Stomach smooth muscle (tissue), 2 donors: ENCODE measurements at regions not wholly inside any gene's neighbourhood (a gene's known extent, or its start where the extent isn't known, plus 50 kb on each side); places are given as distances from the start of the nearest gene placed in this dataset.

Source experiments
- H3K27ac ChIP-seq: one replicate; pipeline ENCODE4 v1.7.0; 2013; ENCODE audit warnings: mild to moderate bottlenecking, low read length, inconsistent platforms
- H3K27me3 ChIP-seq, 2 donors: one replicate each; pipeline ENCODE4 v1.7.0; 2013; ENCODE audit warnings: low read length in 2 of 2; ENCODE audit not compliant: insufficient read depth in 2 of 2, control insufficient read depth in 1 of 2
- H3K36me3 ChIP-seq, 2 donors: one replicate each; pipeline ENCODE4 v1.7.0; 2013; ENCODE audit warnings: low read length in 2 of 2; ENCODE audit not compliant: control insufficient read depth in 2 of 2, insufficient read depth in 2 of 2
- H3K4me1 ChIP-seq: one replicate; pipeline ENCODE4 v1.7.0; 2013; ENCODE audit warnings: low read length; ENCODE audit not compliant: control insufficient read depth, insufficient read depth
- H3K4me3 ChIP-seq, 2 donors: one replicate each; pipeline ENCODE4 v1.7.0; 2013; ENCODE audit warnings: low read length in 2 of 2
- H3K9ac ChIP-seq, 2 donors: one replicate each; pipeline ENCODE4 v1.7.0; 2013; ENCODE audit warnings: low read length in 2 of 2, mild to moderate bottlenecking in 1 of 2
- H3K9me3 ChIP-seq, 2 donors: one replicate each; pipeline ENCODE4 v1.7.0; 2013; ENCODE audit warnings: low read length in 2 of 2; ENCODE audit not compliant: control insufficient read depth in 2 of 2
- donor health status: healthy.
- donor health status: Pancreatic carcinoma.

DNA sequence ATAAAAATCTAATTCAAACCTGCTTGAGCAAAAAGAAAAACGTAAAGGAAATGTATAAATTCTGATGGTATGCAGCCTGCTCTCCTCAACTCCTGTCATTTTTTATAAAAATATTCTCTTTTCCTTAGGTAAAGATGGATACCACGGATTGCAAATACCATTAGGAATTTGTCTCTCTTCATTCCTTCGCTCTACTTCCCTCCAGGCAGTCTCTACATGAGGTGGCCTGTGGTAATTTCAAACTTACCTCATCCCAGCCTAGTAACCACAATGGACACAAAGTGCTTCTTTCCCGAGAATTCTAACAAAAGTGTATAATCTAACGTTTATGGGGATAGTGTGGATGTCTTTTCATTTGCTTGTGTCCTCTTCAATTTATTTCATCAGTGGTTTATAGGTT is 239.5 kb upstream of the LRRC7 start:
- no peaks in the 10 kb centered on the region for H3K27me3 ChIP-seq
- H3K4me1 ChIP-seq, result no peaks in the 10 kb centered on the region
- no peak overlapping the region for H3K27ac ChIP-seq
- peaks cover 4 to 5% of the 10 kb centered on the region in 2 donors for H3K9me3 ChIP-seq
- H3K4me3 ChIP-seq, result no peak overlapping the region
- H3K9ac ChIP-seq, result no peak overlapping the region
- H3K36me3 ChIP-seq, result no peaks in the 10 kb centered on the region

DNA sequence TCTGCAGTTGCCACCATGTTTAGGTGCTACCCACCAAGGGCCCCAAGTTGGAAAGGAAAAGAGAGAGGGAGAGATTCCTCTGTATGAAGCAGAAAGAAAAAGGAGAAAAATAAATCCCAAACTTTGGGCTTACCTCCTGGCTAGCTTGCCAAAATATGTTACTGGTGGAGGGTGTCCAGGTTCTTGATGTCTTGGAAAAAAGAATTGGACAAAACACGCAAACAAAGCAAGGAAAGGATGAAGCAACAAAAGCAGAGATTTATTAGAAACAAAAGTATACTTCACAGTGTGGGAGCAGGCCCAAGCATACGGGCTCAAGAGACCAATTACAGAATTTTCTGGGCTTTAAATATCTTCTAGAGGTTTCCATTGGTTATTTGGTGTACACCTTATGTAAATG is 204.5 kb upstream of the LRRC7 start:
- Histone ChIP-seq H3K4me3 (no peak overlapping the region), H3K36me3 (no peaks in the 10 kb centered on the region), H3K9ac (no peak overlapping the region), H3K9me3 (no peaks in the 10 kb centered on the region), H3K27me3 (no peaks in the 10 kb centered on the region), H3K27ac (no peak overlapping the region), H3K4me1 (no peaks in the 10 kb centered on the region)

DNA sequence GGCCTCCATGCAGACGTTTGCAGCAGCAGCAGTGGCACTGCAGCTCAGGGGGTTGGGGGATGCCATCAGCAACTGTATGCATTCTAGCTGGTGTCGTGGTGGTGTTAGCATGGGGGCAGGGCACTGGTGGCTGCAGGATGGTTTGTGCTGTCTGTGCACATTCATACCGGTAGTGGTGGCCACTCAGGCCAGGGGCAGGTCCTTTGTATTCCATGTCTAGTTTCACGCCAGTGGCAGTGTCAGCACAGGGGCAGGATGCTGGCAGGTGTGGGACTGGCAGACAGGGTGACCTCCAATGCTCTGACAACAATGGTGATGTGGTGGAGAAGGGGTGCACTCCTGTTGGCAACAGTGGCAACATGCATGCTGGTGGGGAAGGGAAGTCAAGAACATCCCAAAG is 194.2 kb upstream of the LRRC7 start:
- no peaks in the 10 kb centered on the region for H3K36me3 ChIP-seq
- no peak overlapping the region for H3K4me3 ChIP-seq
- H3K27me3 ChIP-seq, result no peaks in the 10 kb centered on the region
- H3K9me3 ChIP-seq, result no peaks in the 10 kb centered on the region
- no peak overlapping the region for H3K9ac ChIP-seq
- no peak overlapping the region for H3K27ac ChIP-seq
- H3K4me1 ChIP-seq, result no peaks in the 10 kb centered on the region

DNA sequence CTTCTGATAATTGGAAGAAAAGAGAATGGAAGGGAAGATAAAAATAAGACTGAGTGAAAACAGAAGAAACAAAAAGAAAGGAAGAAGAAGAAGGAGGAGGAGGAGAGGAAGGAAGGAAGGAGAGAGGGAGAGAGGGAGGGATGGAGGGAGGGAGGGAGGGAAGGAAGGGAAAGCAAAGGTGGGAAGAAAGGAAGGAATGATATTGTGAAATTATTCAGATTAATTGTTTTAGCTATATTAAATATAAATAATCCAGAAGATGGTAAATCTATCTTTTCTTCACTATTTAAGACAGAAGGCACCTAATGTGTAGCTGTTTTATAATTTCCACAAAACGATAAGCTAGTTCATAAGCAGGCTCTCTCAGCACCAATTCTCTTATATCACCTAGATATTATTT is 191.3 kb upstream of the LRRC7 start:
- no peak overlapping the region for H3K4me3 ChIP-seq

GRCh38 chr1:69377507-69377906 is 190.2 kb upstream of the LRRC7 start:
- Histone ChIP-seq H3K9ac (no peak overlapping the region), H3K27ac (no peak overlapping the region), H3K27me3 (no peaks in the 10 kb centered on the region), H3K4me1 (no peaks in the 10 kb centered on the region), H3K36me3 (no peaks in the 10 kb centered on the region), H3K9me3 (no peaks in the 10 kb centered on the region), H3K4me3 (no peak overlapping the region)

More for the DNA sequence above, 191.3 kb upstream of the LRRC7 start:
- H3K27ac ChIP-seq, result no peak overlapping the region
- no peaks in the 10 kb centered on the region for H3K9me3 ChIP-seq
- H3K4me1 ChIP-seq, result no peaks in the 10 kb centered on the region
- H3K27me3 ChIP-seq, result no peaks in the 10 kb centered on the region
- H3K36me3 ChIP-seq, result no peaks in the 10 kb centered on the region
- H3K9ac ChIP-seq, result no peak overlapping the region

GRCh38 chr1:69388044-69388443 is 179.7 kb upstream of the LRRC7 start:
- no peaks in the 10 kb centered on the region for H3K27me3 ChIP-seq
- H3K9ac ChIP-seq, result no peak overlapping the region
- H3K9me3 ChIP-seq, result no peaks in the 10 kb centered on the region
- no peaks in the 10 kb centered on the region for H3K36me3 ChIP-seq
- H3K27ac ChIP-seq, result no peak overlapping the region
- no peak overlapping the region for H3K4me3 ChIP-seq
- H3K4me1 ChIP-seq, result no peaks in the 10 kb centered on the region

GRCh38 chr1:69400128-69400527 is 167.6 kb upstream of the LRRC7 start:
- no peaks in the 10 kb centered on the region for H3K27me3 ChIP-seq
- no peaks in the 10 kb centered on the region for H3K36me3 ChIP-seq
- H3K9me3 ChIP-seq, result no peaks in the 10 kb centered on the region
- no peak overlapping the region for H3K27ac ChIP-seq
- H3K9ac ChIP-seq, result no peak overlapping the region
- H3K4me3 ChIP-seq, result no peak overlapping the region
- no peaks in the 10 kb centered on the region for H3K4me1 ChIP-seq

DNA sequence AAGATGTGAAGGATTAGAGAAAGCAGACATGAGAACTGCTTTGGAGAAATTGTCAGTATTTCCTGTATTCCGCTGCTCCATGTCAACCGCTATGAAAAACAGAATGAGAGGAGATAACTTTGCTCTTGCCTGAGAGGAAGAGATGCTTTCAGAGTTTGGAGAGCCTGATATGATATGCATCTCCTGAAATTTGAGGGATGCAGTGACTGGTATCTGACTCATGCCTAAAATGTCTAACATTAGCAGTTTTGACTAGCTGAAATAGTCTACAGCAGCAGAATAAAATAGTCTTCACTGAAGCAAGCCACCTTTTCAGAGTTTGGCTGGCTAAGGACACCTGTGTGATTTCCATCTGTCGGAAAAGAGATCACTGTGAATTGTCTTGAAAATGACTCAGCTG is 165.8 kb upstream of the LRRC7 start:
- H3K9me3 ChIP-seq, result no peaks in the 10 kb centered on the region
- H3K27me3 ChIP-seq, result no peaks in the 10 kb centered on the region
- no peaks in the 10 kb centered on the region for H3K4me1 ChIP-seq
- H3K27ac ChIP-seq, result no peak overlapping the region
- H3K4me3 ChIP-seq, result no peak overlapping the region
- no peaks in the 10 kb centered on the region for H3K36me3 ChIP-seq
- H3K9ac ChIP-seq, result no peak overlapping the region

- Histone ChIP-seq H3K9ac (no peak overlapping the region), H3K27me3 (no peaks in the 10 kb centered on the region), H3K9me3 (no peaks in the 10 kb centered on the region), H3K4me1 (no peaks in the 10 kb centered on the region), H3K4me3 (no peak overlapping the region), H3K27ac (no peak overlapping the region), H3K36me3 (no peaks in the 10 kb centered on the region)
These were observed 163.9 kb upstream of the LRRC7 start for GRCh38 chr1:69403756-69404320.

GRCh38 chr1:69404486-69404885 is 163.2 kb upstream of the LRRC7 start:
- no peaks in the 10 kb centered on the region for H3K9me3 ChIP-seq
- no peaks in the 10 kb centered on the region for H3K4me1 ChIP-seq
- H3K36me3 ChIP-seq, result no peaks in the 10 kb centered on the region
- no peak overlapping the region for H3K27ac ChIP-seq
- no peak overlapping the region for H3K9ac ChIP-seq
- H3K27me3 ChIP-seq, result no peaks in the 10 kb centered on the region
- H3K4me3 ChIP-seq, result no peak overlapping the region

DNA sequence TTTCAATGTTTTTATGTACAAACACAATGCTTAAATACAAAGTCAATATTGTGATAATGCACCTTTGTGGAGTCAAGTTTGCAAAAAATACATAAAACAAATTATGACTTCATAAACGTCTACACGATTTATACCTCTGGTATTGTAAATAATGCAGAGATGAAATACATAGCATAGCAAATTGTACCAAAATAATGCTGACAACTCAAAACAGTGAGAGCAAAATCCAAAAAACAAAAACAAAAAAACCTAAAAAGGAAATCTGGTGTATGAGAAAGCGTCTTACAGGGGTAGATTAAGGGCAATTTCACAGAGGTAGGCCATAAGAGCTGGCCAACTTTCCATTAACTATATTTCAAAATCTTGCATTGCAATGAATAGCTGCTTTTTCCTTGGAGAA is 161.5 kb upstream of the LRRC7 start:
- Histone ChIP-seq H3K9me3 (no peaks in the 10 kb centered on the region), H3K27me3 (no peaks in the 10 kb centered on the region), H3K9ac (no peak overlapping the region), H3K36me3 (no peaks in the 10 kb centered on the region), H3K4me3 (no peak overlapping the region), H3K4me1 (no peaks in the 10 kb centered on the region), H3K27ac (no peak overlapping the region)
